Adrenal gland (tissue), 9 donors: ENCODE measurements at regions not wholly inside any gene's neighbourhood (a gene's known extent, or its start where the extent isn't known, plus 50 kb on each side); places are given as distances from the start of the nearest gene placed in this dataset.

Source experiments
- DNase-seq, 7 donors: peaks; one replicate each; pipeline ENCODE4 v3.0.0-alpha.2; 2019 to 2020
- H3K27ac ChIP-seq, 5 donors: fragments of 200-600 bp; sonication (generic) in 4 of 5; 1 replicate in 3 of 5; 2 replicates in 2 of 5; pipeline versions ENCODE4 v1.5.1 to v1.8.0; 2016 to 2020; ENCODE audit warnings: mild to moderate bottlenecking in 1 of 5
- H3K27me3 ChIP-seq: fragments of 200-600 bp; 2 replicates; pipeline ENCODE4 v1.8.0; 2021
- H3K36me3 ChIP-seq, 2 donors: fragments of 200-600 bp; replicated peaks in 1 of 2; 1 replicate in 1 of 2; 2 replicates in 1 of 2; pipeline versions ENCODE4 v1.5.1 to v1.8.0; 2018 to 2022
- H3K4me1 ChIP-seq, 2 donors: fragments of 200-600 bp; replicated peaks in 1 of 2; 1 replicate in 1 of 2; 2 replicates in 1 of 2; pipeline versions ENCODE4 v1.5.1 to v1.8.0; 2018 to 2021
- H3K4me3 ChIP-seq, 4 donors: fragments of 200-600 bp; sonication (generic) in 3 of 4; one replicate each; pipeline ENCODE4 v1.5.1; 2016 to 2018
- H3K9me3 ChIP-seq, 3 donors: fragments of 200-600 bp; sonication (generic) in 1 of 3; replicated peaks in 1 of 3; 1 replicate in 2 of 3; 2 replicates in 1 of 3; pipeline versions ENCODE4 v1.5.1 to v1.8.0; 2016 to 2021
- POLR2A ChIP-seq, 2 donors: fragments of 450-650 bp; IDR thresholded peaks; one replicate each; pipeline ENCODE4 v1.6.1; 2017; ENCODE audit warnings: antibody characterized with exemption in 2 of 2, mild to moderate bottlenecking in 2 of 2, moderate library complexity in 1 of 2
- WGBS, 4 donors: extraction: QIAGEN DNeasy Blood & Tissue Kit in 2 of 4; methylation state at CpG; one replicate each; pipeline versions ENCODE4 v1.1.5 to v1.1.7; 2013 to 2017; 5-methylcytosine and 5-hydroxymethylcytosine counted together
- intact Hi-C, 2 donors: fragments of 100-400 bp; cut with DNase I; formaldehyde crosslinking; loops; one replicate each; pipeline versions ENCODE4 v1.14.1 to v1.15.0; 2022 to 2023
- TF ChIP-seq, protein P1 (sequence below), 6 experiments: fragments of 450-650 bp in 4 of 6; fragments of 200-600 bp in 2 of 6; sonication (generic) in 1 of 6; IDR thresholded peaks; 1 replicate in 5 of 6; 2 replicates in 1 of 6; pipeline versions ENCODE4 v1.5.1 to v1.8.0; 2016 to 2021; ENCODE audit warnings: antibody characterized with exemption in 6 of 6, mild to moderate bottlenecking in 2 of 6, moderate library complexity in 1 of 6
- donor health status: healthy with polysubstance abuse.
- donor health status: Bipolar disorder and iron deficiency.
- donor health status: DM: yes; HTN: yes; CAD: no.
- donor health status: DM: no; HTN: no; CAD: no.
- donor health status: DM: no; HTN: no; CAD: no.

DNA sequence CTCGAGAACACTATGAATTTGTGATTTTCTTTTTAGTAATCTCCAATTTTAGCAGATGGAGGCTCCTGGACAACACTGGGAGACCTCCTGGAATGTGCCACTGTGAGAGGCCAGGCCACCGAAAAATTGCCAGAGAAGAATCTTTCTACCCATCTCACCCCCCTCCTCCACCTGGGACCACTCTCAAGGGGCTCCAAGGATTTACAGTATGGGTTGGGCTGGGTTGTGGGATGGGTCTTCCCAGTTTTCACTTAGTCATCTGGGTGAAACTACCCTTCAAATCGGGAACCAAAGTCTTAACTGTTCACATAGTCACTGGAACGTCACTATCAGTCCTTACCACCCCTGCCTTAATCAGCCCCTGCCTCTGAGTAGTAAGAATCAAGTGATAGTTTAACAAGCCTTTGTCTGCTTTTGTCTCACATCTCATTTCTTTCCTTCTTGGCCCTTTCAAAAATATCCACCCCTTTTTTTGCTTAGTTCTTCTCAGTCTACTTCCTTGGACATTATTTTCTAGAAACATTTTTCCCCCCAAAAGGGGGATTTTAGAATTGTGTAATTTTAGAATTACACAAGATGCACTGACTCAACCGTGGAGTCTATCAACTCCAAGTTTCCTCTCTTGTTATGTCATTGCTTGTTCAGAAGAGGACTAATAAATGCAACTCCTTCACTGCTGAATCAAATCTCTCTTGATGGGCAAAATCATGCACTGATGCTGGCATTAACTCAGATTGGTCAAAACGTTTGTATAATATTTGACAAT is 148.2 kb upstream of the MOCS1 start:
- WGBS, 4 donors = 55 to 71% (median 68%) methylated on average over 6 of the region's 6 CpGs

DNA sequence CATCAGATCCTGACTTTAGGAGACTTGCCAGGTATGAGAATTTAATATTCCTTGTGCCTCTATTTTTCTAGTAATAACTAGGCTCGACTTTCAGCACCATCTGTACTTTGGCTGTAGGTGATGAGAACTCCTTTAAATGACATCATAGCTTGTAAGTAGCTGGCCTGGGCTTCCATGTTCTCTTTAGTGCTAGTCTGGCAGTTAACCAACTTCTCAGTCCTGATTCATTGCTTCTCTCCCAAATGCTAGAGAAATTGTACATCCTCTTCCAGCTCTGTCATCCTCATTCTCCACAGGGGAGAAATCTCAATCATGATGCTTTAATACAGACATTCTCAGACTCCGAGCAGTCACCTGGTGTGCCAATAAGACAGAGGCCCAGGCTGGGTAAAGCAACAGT is 143.5 kb upstream of the MOCS1 start:
- TF ChIP-seq, protein P1, sequence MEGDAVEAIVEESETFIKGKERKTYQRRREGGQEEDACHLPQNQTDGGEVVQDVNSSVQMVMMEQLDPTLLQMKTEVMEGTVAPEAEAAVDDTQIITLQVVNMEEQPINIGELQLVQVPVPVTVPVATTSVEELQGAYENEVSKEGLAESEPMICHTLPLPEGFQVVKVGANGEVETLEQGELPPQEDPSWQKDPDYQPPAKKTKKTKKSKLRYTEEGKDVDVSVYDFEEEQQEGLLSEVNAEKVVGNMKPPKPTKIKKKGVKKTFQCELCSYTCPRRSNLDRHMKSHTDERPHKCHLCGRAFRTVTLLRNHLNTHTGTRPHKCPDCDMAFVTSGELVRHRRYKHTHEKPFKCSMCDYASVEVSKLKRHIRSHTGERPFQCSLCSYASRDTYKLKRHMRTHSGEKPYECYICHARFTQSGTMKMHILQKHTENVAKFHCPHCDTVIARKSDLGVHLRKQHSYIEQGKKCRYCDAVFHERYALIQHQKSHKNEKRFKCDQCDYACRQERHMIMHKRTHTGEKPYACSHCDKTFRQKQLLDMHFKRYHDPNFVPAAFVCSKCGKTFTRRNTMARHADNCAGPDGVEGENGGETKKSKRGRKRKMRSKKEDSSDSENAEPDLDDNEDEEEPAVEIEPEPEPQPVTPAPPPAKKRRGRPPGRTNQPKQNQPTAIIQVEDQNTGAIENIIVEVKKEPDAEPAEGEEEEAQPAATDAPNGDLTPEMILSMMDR (IDR thresholded peaks at IDR 0.05) = no peak
- no peak for TF ChIP-seq POLR2A (IDR thresholded peaks at IDR 0.05)
- DNase-seq = no peak
- WGBS, 4 donors = 69 to 75% (median 71%) methylated on average over 2 of the region's 2 CpGs
- Histone ChIP-seq H3K27me3 (peaks cover 4% of the 10 kb centered on the region), H3K9me3 (no peaks in the 10 kb centered on the region), H3K27ac (no peak overlapping the region), H3K4me3 (no peak overlapping the region), H3K36me3 (no peaks in the 10 kb centered on the region), H3K4me1 (no peaks in the 10 kb centered on the region)
- intact Hi-C loops = no loop called here

More for the DNA sequence above, 148.2 kb upstream of the MOCS1 start:
- TF ChIP-seq, protein P1 (IDR thresholded peaks at IDR 0.05) = no peak
- no peak for TF ChIP-seq POLR2A (IDR thresholded peaks at IDR 0.05)
- DNase-seq = no peak
- Histone ChIP-seq H3K27ac (no peak overlapping the region), H3K4me3 (no peak overlapping the region), H3K9me3 (no peaks in the 10 kb centered on the region), H3K4me1 (no peaks in the 10 kb centered on the region), H3K27me3 (peaks cover 4% of the 10 kb centered on the region), H3K36me3 (no peaks in the 10 kb centered on the region)
- intact Hi-C loops = no loop called here

DNA sequence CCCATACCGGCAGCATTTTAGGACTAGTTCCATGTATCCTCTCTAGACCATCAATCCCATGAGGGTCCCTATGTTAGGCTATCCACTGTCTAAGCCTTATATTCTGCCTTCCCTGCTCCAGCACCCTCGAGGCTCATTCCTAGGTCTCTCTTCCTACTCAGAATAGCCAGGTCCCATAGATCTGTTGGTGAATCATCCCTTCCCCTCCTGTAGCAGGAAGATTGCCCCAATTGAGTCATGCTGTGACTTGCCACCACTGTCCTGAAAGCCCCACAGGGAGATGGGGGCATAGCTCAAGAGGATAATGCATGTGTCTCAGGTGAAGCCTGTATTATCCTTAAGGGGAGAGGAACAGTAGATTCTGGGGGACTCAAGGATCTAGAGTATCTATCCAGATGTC is 143.1 kb upstream of the MOCS1 start:
- Histone ChIP-seq H3K4me1 (no peaks in the 10 kb centered on the region), H3K27ac (no peak overlapping the region), H3K27me3 (peaks cover 4% of the 10 kb centered on the region), H3K4me3 (no peak overlapping the region), H3K9me3 (no peaks in the 10 kb centered on the region), H3K36me3 (no peaks in the 10 kb centered on the region)
- DNase-seq = no peak
- intact Hi-C loops = no loop called here
- no peak for TF ChIP-seq POLR2A (IDR thresholded peaks at IDR 0.05)
- TF ChIP-seq, protein P1 (IDR thresholded peaks at IDR 0.05) = no peak
- 77 to 81% (median 79%) methylated on average over 2 of the region's 2 CpGs for WGBS, 4 donors

DNA sequence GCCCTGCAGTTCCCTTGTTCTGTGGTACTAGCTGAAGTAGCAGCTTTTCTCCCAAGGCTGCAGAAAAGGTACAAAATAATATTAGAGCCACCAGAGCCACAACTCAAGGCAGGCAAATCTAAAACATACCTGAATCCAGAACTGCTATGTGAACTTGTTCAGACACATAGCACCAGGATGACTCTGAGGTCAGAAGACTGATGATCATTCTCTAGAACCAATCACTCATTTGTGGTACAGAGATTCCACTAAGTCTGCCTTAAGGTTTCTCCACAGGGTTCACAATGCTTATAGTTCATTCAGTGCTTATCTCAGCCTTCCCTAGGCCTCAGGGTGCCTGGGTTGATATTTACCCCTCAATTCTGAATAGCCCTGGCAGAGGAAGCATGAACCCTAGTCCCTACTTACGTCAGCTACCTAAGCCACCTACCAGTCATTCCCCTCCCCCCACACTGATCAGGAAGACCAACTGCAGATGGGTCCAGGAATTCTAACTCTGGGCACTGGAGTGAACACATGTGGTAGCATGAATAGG is 140.9 kb upstream of the MOCS1 start:
- 32 to 90% (median 81%) methylated on average over 1 of the region's 1 CpG for WGBS, 4 donors
- TF ChIP-seq, protein P1 (IDR thresholded peaks at IDR 0.05) = no peak
- no peak for TF ChIP-seq POLR2A (IDR thresholded peaks at IDR 0.05)
- Histone ChIP-seq H3K27me3 (peaks cover 4% of the 10 kb centered on the region), H3K4me1 (no peaks in the 10 kb centered on the region), H3K9me3 (no peaks in the 10 kb centered on the region), H3K27ac (no peak overlapping the region), H3K36me3 (no peaks in the 10 kb centered on the region), H3K4me3 (no peak overlapping the region)
- intact Hi-C loops = no loop called here
- DNase-seq = no peak
